ENCODE measurements at regions not wholly inside any gene's neighbourhood (a gene's known extent, or its start where the extent isn't known, plus 50 kb on each side); places are given as distances from the start of the nearest gene placed in this dataset.
A peak's percentile ranks its signal among the peaks of the same experiment; 100 is the strongest.

DNA sequence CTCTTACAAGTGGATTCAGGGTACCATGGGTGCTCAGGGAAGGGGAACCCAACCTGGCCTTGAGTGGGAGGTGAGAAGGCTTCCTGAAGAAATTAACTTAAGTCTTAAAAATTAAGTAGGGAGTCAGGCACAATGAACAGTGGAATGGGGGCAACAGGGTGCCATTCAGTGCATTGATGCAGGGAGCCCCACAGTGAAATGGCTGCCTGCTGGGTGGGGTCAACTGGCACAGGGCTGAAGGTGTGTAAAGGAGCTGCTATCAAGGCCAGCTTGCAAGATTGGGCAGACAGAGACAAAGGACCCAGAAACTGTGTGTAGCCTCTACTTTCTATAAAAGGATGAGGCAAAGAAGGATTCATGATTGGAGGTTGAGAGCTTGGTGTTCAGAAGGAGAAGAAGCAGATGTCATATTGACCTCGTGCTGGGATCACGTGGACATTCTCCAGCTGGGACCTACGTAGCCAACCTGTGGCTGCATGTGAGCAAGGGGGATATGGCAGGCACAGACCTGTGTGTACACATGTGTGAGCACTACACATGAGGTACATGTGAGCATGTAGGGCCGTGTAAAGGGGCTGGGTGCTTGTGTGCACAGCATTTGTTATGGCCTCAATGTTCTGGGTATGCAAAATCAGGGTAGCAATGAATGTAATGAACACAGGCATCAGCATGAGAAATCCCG lies 209.5 kb upstream of the HAAO start:
- no peak overlapping the region for H3K9ac ChIP-seq (ENCODE audit: low read depth in 2 of 2, low read length in 2 of 2)
- H3K27ac ChIP-seq: no peak overlapping the region
- TF ChIP-seq, protein P1, sequence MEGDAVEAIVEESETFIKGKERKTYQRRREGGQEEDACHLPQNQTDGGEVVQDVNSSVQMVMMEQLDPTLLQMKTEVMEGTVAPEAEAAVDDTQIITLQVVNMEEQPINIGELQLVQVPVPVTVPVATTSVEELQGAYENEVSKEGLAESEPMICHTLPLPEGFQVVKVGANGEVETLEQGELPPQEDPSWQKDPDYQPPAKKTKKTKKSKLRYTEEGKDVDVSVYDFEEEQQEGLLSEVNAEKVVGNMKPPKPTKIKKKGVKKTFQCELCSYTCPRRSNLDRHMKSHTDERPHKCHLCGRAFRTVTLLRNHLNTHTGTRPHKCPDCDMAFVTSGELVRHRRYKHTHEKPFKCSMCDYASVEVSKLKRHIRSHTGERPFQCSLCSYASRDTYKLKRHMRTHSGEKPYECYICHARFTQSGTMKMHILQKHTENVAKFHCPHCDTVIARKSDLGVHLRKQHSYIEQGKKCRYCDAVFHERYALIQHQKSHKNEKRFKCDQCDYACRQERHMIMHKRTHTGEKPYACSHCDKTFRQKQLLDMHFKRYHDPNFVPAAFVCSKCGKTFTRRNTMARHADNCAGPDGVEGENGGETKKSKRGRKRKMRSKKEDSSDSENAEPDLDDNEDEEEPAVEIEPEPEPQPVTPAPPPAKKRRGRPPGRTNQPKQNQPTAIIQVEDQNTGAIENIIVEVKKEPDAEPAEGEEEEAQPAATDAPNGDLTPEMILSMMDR (IDR thresholded peaks at IDR 0.05): no peak
- H3K27me3 ChIP-seq: no peaks in the 10 kb centered on the region
- intact Hi-C loops (cut with DNase I): no loop called here
- DNase-seq: no peak
- no peak overlapping the region for H3K4me3 ChIP-seq
- no peaks in the 10 kb centered on the region for H3K9me3 ChIP-seq
- H3K4me1 ChIP-seq: peaks cover 7% of the 10 kb centered on the region
- no peaks in the 10 kb centered on the region for H3K36me3 ChIP-seq

GRCh38 chr2:43001055-43001378 lies 208.6 kb upstream of the HAAO start:
- Histone ChIP-seq H3K4me3 (no peak overlapping the region), H3K9ac (ENCODE audit: low read depth in 2 of 2, low read length in 2 of 2) (peak overlapping the region in 1 of 2 donors; percentile 83), H3K27me3 (no peaks in the 10 kb centered on the region), H3K4me1 (peaks cover 7% of the 10 kb centered on the region), H3K9me3 (no peaks in the 10 kb centered on the region), H3K27ac (peak overlapping the region; percentile 81), H3K36me3 (no peaks in the 10 kb centered on the region)
- intact Hi-C loops (cut with DNase I): no loop called here
- DNase-seq: no peak
- TF ChIP-seq, protein P1 (IDR thresholded peaks at IDR 0.05): no peak

- H3K4me3 ChIP-seq: no peak overlapping the region
- H3K4me1 ChIP-seq: peaks cover 7% of the 10 kb centered on the region
- H3K36me3 ChIP-seq: no peaks in the 10 kb centered on the region
- H3K27me3 ChIP-seq: no peaks in the 10 kb centered on the region
- H3K27ac ChIP-seq: peak overlapping the region; percentile 81
- TF ChIP-seq, protein P1 (IDR thresholded peaks at IDR 0.05): no peak
- intact Hi-C loops (cut with DNase I): no loop called here
- H3K9ac ChIP-seq (ENCODE audit: low read depth in 2 of 2, low read length in 2 of 2): peak overlapping the region in 1 of 2 donors; percentile 83
- no peak for DNase-seq
- no peaks in the 10 kb centered on the region for H3K9me3 ChIP-seq
Observed at GRCh38 chr2:43000242-43001054, 208.1 kb upstream of the HAAO start.

DNA sequence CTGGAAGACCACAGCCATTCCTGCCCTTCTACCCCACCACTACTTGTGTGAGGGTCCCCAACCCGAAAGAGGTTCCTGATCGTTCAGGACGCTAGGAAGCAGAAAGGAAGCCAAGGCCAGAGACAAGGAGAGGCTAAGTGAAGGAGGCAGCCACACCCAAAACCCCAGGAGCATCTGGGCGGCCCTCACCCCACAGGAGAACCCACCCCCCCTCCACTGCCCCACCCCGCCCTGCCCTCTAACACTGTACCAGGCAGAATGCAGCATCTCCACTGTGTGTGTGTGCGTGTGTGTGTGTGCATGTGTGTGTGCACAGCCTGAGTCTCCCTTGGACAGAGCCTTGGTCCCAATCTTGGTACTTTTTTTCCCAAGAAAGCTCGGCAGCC lies 207.5 kb upstream of the HAAO start:
- H3K27ac ChIP-seq: peak overlapping the region; percentile 81
- intact Hi-C loops (cut with DNase I): no loop called here
- no peaks in the 10 kb centered on the region for H3K36me3 ChIP-seq
- no peaks in the 10 kb centered on the region for H3K27me3 ChIP-seq
- peaks cover 4% of the 10 kb centered on the region for H3K4me1 ChIP-seq
- no peaks in the 10 kb centered on the region for H3K9me3 ChIP-seq
- TF ChIP-seq, protein P1 (IDR thresholded peaks at IDR 0.05): no peak
- H3K9ac ChIP-seq (ENCODE audit: low read depth in 2 of 2, low read length in 2 of 2): peak overlapping the region in 1 of 2 donors; percentile 83
- DNase-seq: peak; percentile 74
- H3K4me3 ChIP-seq: no peak overlapping the region

- Histone ChIP-seq H3K9me3 (no peaks in the 10 kb centered on the region), H3K4me1 (peaks cover under 1% of the 10 kb centered on the region), H3K27ac (peak overlapping the region; percentile 81), H3K27me3 (no peaks in the 10 kb centered on the region), H3K36me3 (no peaks in the 10 kb centered on the region), H3K4me3 (no peak overlapping the region), H3K9ac (ENCODE audit: low read depth in 2 of 2, low read length in 2 of 2) (peak overlapping the region in 1 of 2 donors; percentile 72)
- intact Hi-C loops (cut with DNase I): no loop called here
- peak; percentile 80 for DNase-seq
- TF ChIP-seq, protein P1 (IDR thresholded peaks at IDR 0.05): no peak
Observed at GRCh38 chr2:42999391-42999841, 207.0 kb upstream of the HAAO start.
